Activated CD8-positive, alpha-beta memory T cell treated with anti-CD3 and anti-CD28 coated beads, Interleukin-2, amount 50 U/mL, for 48 hours (primary cell): ENCODE measurements at regions not wholly inside any gene's neighbourhood (a gene's known extent, or its start where the extent isn't known, plus 50 kb on each side); places are given as distances from the start of the nearest gene placed in this dataset.

Experiments used
- DNase-seq: peaks from one replicate; pipeline ENCODE4 v3.0.0-alpha.2; 2020

- DNase-seq, result no peak
Observed at GRCh38 chr9:117546894-117547678, 132.2 kb upstream of the ASTN2 start.

DNA sequence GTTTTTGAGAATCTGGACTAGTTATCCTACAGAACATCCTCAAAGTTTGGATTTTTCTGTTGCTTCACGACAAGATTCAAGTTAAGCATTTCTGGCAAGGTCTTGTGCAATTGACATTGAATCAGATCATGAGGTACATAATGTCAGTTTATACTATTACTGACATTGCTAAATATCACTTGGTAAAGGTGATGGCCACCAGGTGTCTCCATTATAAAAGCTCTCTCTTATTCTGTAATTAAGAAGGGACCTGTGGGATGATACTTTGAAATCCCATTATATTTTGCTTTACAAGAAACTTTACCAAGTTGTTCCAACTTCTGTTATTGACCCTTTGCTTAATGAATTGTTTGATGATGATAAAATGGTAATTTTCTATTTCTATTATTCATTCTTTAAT is 131.0 kb upstream of the ASTN2 start:
- DNase-seq, result no peak

- no peak for DNase-seq
Observed at GRCh38 chr9:117543089-117543488, 128.2 kb upstream of the ASTN2 start.

- DNase-seq, result no peak
Observed at GRCh38 chr9:117542021-117542420, 127.2 kb upstream of the ASTN2 start.

DNA sequence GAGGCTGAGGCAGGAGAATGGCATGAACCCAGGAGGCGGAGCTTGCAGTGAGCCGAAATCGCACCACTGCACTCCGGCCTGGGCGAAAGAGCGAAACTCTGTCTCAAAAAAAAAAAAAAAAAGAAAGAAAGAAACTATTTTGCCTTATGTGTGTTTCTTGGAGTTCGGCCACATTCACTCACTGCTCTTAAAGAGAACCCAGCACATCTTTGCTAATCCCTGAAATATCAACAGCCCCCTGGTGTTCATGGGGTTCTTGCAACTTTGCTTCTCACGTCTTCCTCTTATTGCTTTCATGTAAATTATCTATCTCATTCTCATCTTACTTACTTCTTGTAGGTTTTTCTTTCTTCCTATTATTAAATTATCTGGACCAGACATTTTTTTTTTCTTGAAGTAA is 126.3 kb upstream of the ASTN2 start:
- DNase-seq, result no peak

DNA sequence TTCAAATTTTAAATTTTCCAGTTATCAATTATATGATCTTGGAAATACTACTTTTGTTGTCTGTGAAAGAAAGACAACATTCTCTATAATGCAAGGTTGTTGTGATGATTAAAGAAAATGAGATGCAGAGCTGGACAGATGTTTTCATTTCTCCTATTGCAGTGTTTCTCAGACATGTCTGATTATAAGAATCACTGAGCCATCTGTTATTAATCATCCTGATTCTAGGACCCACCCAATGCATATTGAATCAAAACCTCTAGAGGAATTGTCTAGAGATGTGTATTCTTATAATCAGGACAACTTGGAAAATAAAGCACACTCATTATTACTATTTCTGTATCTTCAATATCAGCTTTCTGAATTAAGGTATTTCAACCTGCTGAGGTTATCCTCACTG is 121.1 kb upstream of the ASTN2 start:
- DNase-seq, result no peak

DNA sequence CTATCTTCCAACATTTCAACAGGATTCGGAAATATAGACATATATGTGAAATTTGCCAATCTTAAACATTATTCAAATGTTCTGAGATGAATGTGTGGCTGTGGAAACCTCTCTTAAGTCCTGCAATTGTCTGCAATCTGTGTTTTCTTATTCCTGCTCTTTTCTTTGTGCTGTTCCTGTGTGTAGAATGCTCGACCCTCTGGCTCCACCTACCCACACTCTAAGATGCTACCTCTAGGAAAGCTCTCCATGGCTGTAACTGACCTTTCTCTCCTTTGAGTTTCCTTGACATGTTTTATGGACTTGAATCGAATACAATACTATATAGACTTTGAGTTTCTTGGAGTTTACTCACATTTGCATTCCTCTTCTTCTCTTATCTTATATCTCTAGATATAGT is 120.6 kb upstream of the ASTN2 start:
- DNase-seq, result no peak

DNA sequence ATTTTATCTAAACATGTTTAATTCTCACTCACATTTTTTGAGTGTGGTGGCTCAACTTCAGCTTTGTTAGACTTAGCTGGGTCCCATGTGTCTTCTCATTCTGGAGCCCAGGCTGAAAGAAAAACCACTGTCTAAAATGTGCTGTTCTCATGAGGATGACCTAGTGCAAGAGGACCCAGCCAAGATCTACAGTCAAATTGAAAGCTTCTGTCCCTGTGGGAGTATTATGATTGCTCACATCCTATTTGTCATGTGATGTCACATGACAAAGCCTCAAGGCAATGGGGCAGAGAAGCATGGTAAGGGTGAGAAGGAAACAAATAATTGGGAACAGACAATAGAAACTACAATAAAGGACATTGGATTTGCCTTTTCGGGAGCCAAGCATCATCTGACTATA is 113.4 kb upstream of the ASTN2 start:
- DNase-seq, result no peak

- no peak for DNase-seq
Observed at GRCh38 chr9:117526674-117527073, 111.8 kb upstream of the ASTN2 start.

DNA sequence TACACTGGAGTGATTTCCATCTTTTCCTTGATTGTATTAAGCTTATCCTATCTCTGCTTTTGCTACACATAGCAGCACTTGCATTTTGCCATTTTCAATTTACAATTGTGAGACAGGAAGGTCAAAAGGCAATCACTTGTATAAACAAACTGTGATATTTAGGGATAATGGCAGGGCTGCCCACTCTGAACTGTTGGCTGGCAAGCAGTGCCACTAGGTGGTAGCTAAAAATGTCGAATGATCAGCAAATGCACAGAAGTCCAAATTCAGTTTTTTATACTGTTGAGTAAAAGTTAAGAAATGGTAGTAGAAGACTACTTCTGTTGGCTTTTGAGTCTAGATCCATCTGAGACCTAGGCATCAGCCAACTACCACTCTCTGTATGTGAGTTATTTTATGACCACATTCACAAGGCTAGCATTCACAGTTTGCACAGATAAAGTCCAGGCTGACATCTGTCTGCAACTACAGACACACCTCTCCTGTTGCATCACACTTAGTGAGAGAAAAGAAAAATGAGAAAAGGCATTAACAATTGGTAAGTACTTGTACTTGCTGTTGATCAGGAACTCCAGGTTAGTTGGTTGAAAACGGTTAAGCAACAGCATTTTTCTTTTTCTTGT is 108.8 kb upstream of the ASTN2 start:
- no peak for DNase-seq

GRCh38 chr9:117521293-117521692 is 106.4 kb upstream of the ASTN2 start:
- no peak for DNase-seq

DNA sequence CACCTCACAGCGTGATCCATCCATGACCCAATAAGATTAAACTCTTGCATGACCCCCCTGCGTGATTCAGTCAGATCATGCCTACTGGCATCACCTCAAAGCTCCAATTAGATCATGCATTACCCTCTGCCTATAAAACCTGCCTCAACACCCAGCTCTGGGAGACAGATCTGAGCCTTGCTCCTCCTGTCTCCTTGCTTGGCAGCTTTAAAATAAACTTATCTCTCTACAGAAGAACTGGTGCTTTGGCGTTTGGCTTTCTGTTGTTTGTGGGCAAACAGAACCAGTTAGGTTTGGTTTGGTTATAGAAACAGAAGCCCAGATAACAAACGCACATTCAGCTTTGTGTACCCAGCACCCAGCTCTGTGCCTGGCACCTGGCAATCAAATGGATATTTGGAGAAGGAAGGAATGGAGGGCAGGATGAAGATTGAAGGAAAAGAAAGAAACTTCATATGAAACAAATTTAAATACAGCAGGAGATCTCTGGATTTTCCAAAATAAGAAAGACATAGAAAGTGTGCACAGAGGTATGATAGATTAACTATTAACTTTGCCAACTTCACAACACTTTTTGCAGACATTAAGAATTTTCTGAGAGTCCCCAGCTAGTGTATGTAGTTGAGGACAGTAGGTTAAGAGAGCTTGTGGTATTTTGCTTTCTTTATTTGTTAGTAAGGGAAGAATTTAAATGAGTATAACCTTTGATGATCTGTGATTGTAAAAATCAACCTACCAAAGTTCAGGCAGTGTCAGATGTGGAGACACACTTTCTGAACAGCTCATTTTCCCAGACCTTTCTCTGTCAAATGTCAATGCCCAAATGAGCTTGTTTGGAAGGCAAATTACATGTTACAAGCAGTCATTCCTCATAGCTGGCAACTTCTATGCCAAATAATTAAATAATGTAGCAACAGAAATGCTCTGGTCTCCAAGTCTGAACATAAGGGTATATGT is 102.1 kb upstream of the ASTN2 start:
- DNase-seq, result no peak

GRCh38 chr9:117511852-117512481 is 97.1 kb upstream of the ASTN2 start:
- DNase-seq, result no peak

GRCh38 chr9:117496307-117496706 is 81.5 kb upstream of the ASTN2 start:
- no peak for DNase-seq

DNA sequence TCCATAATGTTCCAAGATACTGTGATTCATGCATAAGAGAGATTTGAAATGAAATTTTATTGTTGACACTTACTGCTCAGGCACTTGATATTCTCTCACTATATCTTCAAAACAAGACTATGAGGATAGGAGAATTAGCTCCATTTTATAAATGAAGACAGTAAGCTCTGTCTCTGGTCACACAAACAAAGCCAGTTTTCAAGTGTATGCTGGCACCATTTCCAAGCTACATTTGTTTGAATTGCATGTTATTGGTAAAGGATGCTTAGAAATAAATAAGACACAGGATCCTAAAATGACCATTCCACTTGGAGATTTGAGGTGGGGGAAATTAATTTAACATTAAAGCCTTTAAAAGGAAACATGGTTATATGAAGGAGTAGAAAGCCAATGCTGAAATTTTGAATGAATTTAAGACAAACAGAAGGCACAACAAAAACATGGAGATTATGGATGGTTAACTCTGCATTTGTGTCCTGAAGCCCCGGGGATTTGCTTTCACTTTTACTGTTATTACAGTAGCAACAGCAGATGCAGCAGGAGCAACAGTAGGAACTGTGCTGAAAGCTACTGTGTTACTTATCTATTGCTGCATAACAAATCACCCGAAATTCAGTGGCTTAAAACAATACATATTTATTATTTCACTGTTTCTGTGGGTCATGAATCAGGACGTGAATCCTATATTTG is 79.7 kb upstream of the ASTN2 start:
- DNase-seq, result no peak

GRCh38 chr9:117492476-117492875 is 77.6 kb upstream of the ASTN2 start:
- DNase-seq, result no peak

DNA sequence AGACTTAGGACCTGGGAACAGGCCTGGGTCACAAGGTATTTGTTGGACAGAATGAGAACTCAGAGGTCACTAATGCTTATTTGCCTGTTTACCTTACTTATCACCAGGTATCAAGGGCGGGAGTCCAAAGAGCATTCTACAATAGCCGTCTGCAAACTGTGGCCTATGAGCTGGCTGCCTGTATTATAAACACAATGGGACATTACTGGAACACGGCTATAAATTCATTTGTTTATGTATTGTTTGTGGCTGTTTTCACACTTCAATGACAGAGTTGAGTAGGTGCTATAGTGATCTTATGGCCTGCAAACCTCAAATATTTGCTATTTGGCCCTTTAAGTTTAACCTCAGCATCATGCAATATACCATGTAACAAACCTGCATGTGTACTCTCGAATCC is 76.6 kb upstream of the ASTN2 start:
- DNase-seq, result no peak

GRCh38 chr9:117490199-117490598 is 75.3 kb upstream of the ASTN2 start:
- no peak for DNase-seq

DNA sequence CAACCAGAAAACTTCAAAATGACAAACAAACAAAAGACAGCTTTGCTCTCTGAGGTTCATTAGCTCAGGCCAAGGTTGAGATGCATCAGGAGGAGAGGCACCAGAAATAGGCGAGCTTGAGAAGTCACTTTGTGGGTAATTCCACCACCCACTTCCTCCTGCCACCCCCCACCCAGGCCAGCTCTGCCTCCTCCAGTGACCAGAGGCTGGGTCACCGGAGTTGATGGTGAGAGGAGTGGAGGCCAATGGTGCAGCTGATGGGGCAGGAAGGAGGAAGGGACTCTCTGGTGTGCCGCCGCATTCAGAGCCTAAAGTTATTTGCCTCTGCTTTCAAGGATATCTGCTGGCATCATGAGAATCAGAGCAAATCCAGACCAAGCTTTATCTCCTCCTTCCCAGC is 73.8 kb upstream of the ASTN2 start:
- DNase-seq, result no peak

DNA sequence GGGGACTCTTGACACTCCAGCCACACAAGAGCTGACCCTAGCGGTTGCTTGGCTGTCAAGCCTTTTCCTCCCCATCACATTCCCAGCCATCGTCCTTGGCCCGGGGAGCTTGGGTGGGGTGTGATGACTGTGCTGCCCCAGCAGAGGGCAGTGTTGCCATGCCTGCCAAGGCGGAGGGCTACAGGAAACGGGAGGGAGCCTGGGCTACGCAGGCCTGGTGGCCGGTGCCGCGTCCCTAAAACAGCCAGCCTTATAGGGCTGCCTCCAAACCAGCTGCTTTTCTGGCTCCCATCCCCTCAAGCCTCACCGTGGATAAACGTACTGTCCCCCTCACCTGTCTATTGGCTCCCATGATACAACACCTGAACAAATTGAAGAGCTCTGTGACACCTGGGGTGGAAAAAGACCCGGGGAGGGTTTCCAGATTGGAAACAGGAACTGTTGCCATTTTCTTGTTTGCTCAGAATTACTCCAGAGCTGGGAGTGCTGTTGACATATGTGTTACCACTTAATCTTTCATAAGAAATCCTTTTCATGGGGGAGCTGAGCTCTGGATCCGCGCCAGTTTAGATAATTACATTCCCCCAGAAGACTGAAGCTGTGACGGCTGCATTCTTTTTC is 72.8 kb upstream of the ASTN2 start:
- peak; percentile 76 for DNase-seq

DNA sequence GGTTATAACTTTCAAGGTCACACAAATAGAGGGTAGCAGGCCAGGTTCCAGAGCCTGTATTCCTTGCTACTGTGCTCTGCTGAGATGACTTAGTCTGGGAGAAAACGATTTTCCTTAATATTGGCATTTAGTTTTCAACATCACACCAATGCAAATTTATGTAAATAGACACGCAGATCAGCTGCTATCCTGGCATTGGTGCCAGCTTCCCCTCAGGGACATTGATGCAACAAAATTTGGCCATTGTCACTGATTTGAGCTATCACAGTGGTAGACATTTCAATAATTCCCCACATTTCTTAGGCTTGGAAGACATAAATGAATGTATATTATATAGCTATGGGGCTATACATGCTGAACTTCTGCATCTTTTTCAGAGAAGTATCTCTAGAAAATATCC is 71.6 kb upstream of the ASTN2 start:
- DNase-seq, result no peak

DNA sequence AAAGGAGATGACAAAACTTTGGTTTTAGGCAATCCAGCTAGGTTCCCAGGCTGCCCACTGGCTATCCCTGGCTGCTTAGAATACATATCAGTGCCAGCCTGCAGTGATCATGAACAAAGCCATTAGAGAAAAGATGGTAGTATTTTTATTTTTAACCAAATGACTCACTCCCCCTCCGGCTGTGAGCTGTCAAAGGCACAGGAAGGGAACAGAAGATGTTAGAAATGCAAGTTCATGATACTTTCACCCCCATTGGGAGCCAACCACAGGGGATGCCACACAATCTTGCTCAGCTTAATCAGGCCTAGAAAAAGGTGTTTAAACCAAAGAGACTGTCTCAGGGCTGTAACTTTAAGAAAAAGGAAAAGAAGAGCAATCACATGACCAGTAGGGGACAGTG is 70.3 kb upstream of the ASTN2 start:
- no peak for DNase-seq
